ENCODE measurements at regions not wholly inside any gene's neighbourhood (a gene's known extent, or its start where the extent isn't known, plus 50 kb on each side); places are given as distances from the start of the nearest gene placed in this dataset.
"Not testable (repeated sequence)": the region's sequence is repeated elsewhere in the genome, so short reads cannot be mapped to it uniquely, and the experiment has no call there.

GRCh38 chr5:12683249-12683648 lies 779.0 kb upstream of the CTNND2 start:
- Mint-ChIP-seq H3K27me3 (ENCODE audit: insufficient read depth) (no peaks in the 10 kb centered on the region), H3K36me3 (ENCODE audit: low read depth) (no peaks in the 10 kb centered on the region)

GRCh38 chr5:12679731-12680130 lies 775.5 kb upstream of the CTNND2 start:
- no peak for DNase-seq
- TF ChIP-seq CTCF (IDR thresholded peaks at IDR 0.05): no peak
- Mint-ChIP-seq H3K27ac (no peak overlapping the region), H3K9me3 (peaks cover 20% of the 10 kb centered on the region), H3K4me3 (no peak overlapping the region), H3K36me3 (ENCODE audit: low read depth) (no peaks in the 10 kb centered on the region), H3K27me3 (ENCODE audit: insufficient read depth) (no peaks in the 10 kb centered on the region), H3K4me1 (ENCODE audit: low read depth) (no peaks in the 10 kb centered on the region)

More at GRCh38 chr5:12683249-12683648, 779.0 kb upstream of the CTNND2 start:
- no peak for TF ChIP-seq CTCF (IDR thresholded peaks at IDR 0.05)
- Mint-ChIP-seq H3K9me3 (peaks cover 2% of the 10 kb centered on the region; the same call in 1 of the 2 replicates), H3K4me1 (ENCODE audit: low read depth) (no peaks in the 10 kb centered on the region), H3K4me3 (no peak overlapping the region), H3K27ac (no peak overlapping the region)
- no peak for DNase-seq

- H3K9me3 Mint-ChIP-seq: peaks cover 36% of the 10 kb centered on the region
- no peaks in the 10 kb centered on the region for H3K4me1 Mint-ChIP-seq (ENCODE audit: low read depth)
- H3K36me3 Mint-ChIP-seq (ENCODE audit: low read depth): no peaks in the 10 kb centered on the region
- no peak for TF ChIP-seq CTCF (IDR thresholded peaks at IDR 0.05)
- H3K4me3 Mint-ChIP-seq: no peak overlapping the region
- no peak for DNase-seq
- peaks cover 1% of the 10 kb centered on the region; the same call in 1 of the 2 replicates for H3K27me3 Mint-ChIP-seq (ENCODE audit: insufficient read depth)
- H3K27ac Mint-ChIP-seq: no peak overlapping the region
Observed at GRCh38 chr5:12675959-12676358, 771.7 kb upstream of the CTNND2 start.

GRCh38 chr5:12672141-12672540 lies 767.9 kb upstream of the CTNND2 start:
- peaks cover 5% of the 10 kb centered on the region; the same call in 1 of the 2 replicates for H3K36me3 Mint-ChIP-seq (ENCODE audit: low read depth)
- TF ChIP-seq CTCF (IDR thresholded peaks at IDR 0.05): no peak
- peaks cover 36% of the 10 kb centered on the region for H3K9me3 Mint-ChIP-seq

GRCh38 chr5:12669326-12669725 lies 765.1 kb upstream of the CTNND2 start:
- Mint-ChIP-seq H3K27ac (no peak overlapping the region), H3K4me1 (ENCODE audit: low read depth) (no peaks in the 10 kb centered on the region), H3K36me3 (ENCODE audit: low read depth) (peaks cover 5% of the 10 kb centered on the region; the same call in 1 of the 2 replicates), H3K4me3 (no peak overlapping the region), H3K9me3 (peaks cover 27% of the 10 kb centered on the region), H3K27me3 (ENCODE audit: insufficient read depth) (peaks cover 1% of the 10 kb centered on the region; the same call in 1 of the 2 replicates)
- no peak for TF ChIP-seq CTCF (IDR thresholded peaks at IDR 0.05)
- DNase-seq: no peak

More at GRCh38 chr5:12672141-12672540, 767.9 kb upstream of the CTNND2 start:
- H3K4me1 Mint-ChIP-seq (ENCODE audit: low read depth): no peaks in the 10 kb centered on the region
- no peak overlapping the region for H3K27ac Mint-ChIP-seq
- no peak for DNase-seq
- H3K4me3 Mint-ChIP-seq: no peak overlapping the region
- H3K27me3 Mint-ChIP-seq (ENCODE audit: insufficient read depth): peaks cover 1% of the 10 kb centered on the region; the same call in 1 of the 2 replicates

- peaks cover 30% of the 10 kb centered on the region for H3K9me3 Mint-ChIP-seq
Observed at GRCh38 chr5:12668564-12668963, 764.3 kb upstream of the CTNND2 start.

GRCh38 chr5:12667818-12668217 lies 763.6 kb upstream of the CTNND2 start:
- H3K4me3 Mint-ChIP-seq; H3K27ac Mint-ChIP-seq; H3K4me1 Mint-ChIP-seq (ENCODE audit: low read depth); H3K36me3 Mint-ChIP-seq (ENCODE audit: low read depth); H3K27me3 Mint-ChIP-seq (ENCODE audit: insufficient read depth); DNase-seq: not testable (repeated sequence)
- H3K9me3 Mint-ChIP-seq: peaks cover 32% of the 10 kb centered on the region

More at GRCh38 chr5:12668564-12668963, 764.3 kb upstream of the CTNND2 start:
- no peak for TF ChIP-seq CTCF (IDR thresholded peaks at IDR 0.05)
- Mint-ChIP-seq H3K36me3 (ENCODE audit: low read depth) (peaks cover 5% of the 10 kb centered on the region; the same call in 1 of the 2 replicates), H3K4me1 (ENCODE audit: low read depth) (no peaks in the 10 kb centered on the region), H3K27me3 (ENCODE audit: insufficient read depth) (peaks cover 1% of the 10 kb centered on the region; the same call in 1 of the 2 replicates), H3K27ac (no peak overlapping the region), H3K4me3 (no peak overlapping the region)
- DNase-seq: no peak

GRCh38 chr5:12665772-12666171 lies 761.5 kb upstream of the CTNND2 start:
- not testable (repeated sequence) for DNase-seq; H3K4me1 Mint-ChIP-seq (ENCODE audit: low read depth); H3K4me3 Mint-ChIP-seq; H3K27me3 Mint-ChIP-seq (ENCODE audit: insufficient read depth); H3K27ac Mint-ChIP-seq
- Mint-ChIP-seq H3K36me3 (ENCODE audit: low read depth) (peaks cover 10% of the 10 kb centered on the region), H3K9me3 (peaks cover 31% of the 10 kb centered on the region)
